Stomach (tissue), 8 donors: ENCODE measurements at regions not wholly inside any gene's neighbourhood (a gene's known extent, or its start where the extent isn't known, plus 50 kb on each side); places are given as distances from the start of the nearest gene placed in this dataset.

Source experiments
- DNase-seq, 2 donors: peaks; one replicate each; pipeline versions ENCODE4 v3.0.0 to v3.0.0-alpha.2; 2013 to 2019
- H3K27ac ChIP-seq, 5 donors: fragments of 200-600 bp in 4 of 5; sonication (generic) in 4 of 5; one replicate each; pipeline ENCODE4 v1.5.1; 2013 to 2019; ENCODE audit warnings: mild to moderate bottlenecking in 1 of 5, moderate library complexity in 1 of 5
- H3K27me3 ChIP-seq, 3 donors: fragments of 200-600 bp; sonication (generic); one replicate each; pipeline ENCODE4 v1.5.1; 2017 to 2019; ENCODE audit warnings: mixed run types in 1 of 3
- H3K36me3 ChIP-seq, 4 donors: fragments of 200-600 bp; sonication (generic); 1 replicate in 3 of 4; 2 replicates in 1 of 4; pipeline ENCODE4 v1.5.1; 2016 to 2019
- H3K4me1 ChIP-seq, 4 donors: fragments of 200-600 bp; sonication (generic); one replicate each; pipeline ENCODE4 v1.5.1; 2016 to 2019
- H3K4me3 ChIP-seq, 4 donors: fragments of 200-600 bp; sonication (generic) in 3 of 4; one replicate each; pipeline ENCODE4 v1.5.1; 2016 to 2019; ENCODE audit warnings: mild to moderate bottlenecking in 1 of 4
- H3K9me3 ChIP-seq, 4 donors: fragments of 200-600 bp; sonication (generic); one replicate each; pipeline ENCODE4 v1.5.1; 2016 to 2019
- CTCF ChIP-seq, 7 experiments: fragments of 450-650 bp in 4 of 7; fragments of 200-600 bp in 3 of 7; sonication (generic) in 3 of 7; IDR thresholded peaks; one replicate each; pipeline ENCODE4 v1.5.1; 2016 to 2019; ENCODE audit warnings: antibody characterized with exemption in 7 of 7, control low read depth in 2 of 7, mild to moderate bottlenecking in 1 of 7
- EP300 ChIP-seq: sonication (generic); formaldehyde crosslinking; IDR thresholded peaks from one replicate; pipeline ENCODE4 v1.6.1; 2017; ENCODE audit warnings: antibody characterized with exemption
- POLR2A ChIP-seq, 4 donors: fragments of 450-650 bp; IDR thresholded peaks; one replicate each; pipeline ENCODE4 v1.6.1; 2016; ENCODE audit warnings: antibody characterized with exemption in 4 of 4, control low read depth in 2 of 4, mild to moderate bottlenecking in 1 of 4, moderate library complexity in 1 of 4
- POLR2AphosphoS5 ChIP-seq, 3 donors: sonication (generic); formaldehyde crosslinking; IDR thresholded peaks; one replicate each; pipeline ENCODE4 v1.6.1; 2016; ENCODE audit warnings: antibody characterized with exemption in 3 of 3
- WGBS, 5 donors: extraction: QIAGEN DNeasy Blood & Tissue Kit in 3 of 5; methylation state at CpG; one replicate each; pipeline versions ENCODE4 v1.1.5 to v1.1.7; 2013 to 2018; 5-methylcytosine and 5-hydroxymethylcytosine counted together
- intact Hi-C: fragments of 100-400 bp; cut with DNase I; formaldehyde crosslinking; loops from one replicate; pipeline ENCODE4 v1.15.1; 2023; ENCODE audit warnings: low total_unique reads
- donor health status: healthy with polysubstance abuse.
- donor health status: Bipolar disorder and iron deficiency.
- donor health status: healthy.

GRCh38 chr18:68284236-68284780 lies 430.6 kb downstream of the TMX3 start:
- no peak for DNase-seq
- intact Hi-C loops, result no loop called here
- TF ChIP-seq EP300, result no peak
- TF ChIP-seq CTCF (IDR thresholded peaks at IDR 0.05), result no peak
- no peak for TF ChIP-seq POLR2AphosphoS5 (IDR thresholded peaks at IDR 0.05)
- no peak for TF ChIP-seq POLR2A (IDR thresholded peaks at IDR 0.05)
- H3K36me3 ChIP-seq, result no peaks in the 10 kb centered on the region
- H3K4me3 ChIP-seq, result no peak overlapping the region
- H3K9me3 ChIP-seq, result no peaks in the 10 kb centered on the region
- no peaks in the 10 kb centered on the region for H3K4me1 ChIP-seq
- WGBS, 5 donors, result 73 to 82% (median 81%) methylated on average over 5 of the region's 5 CpGs
- no peak overlapping the region for H3K27ac ChIP-seq
- H3K27me3 ChIP-seq, result no peaks in the 10 kb centered on the region

DNA sequence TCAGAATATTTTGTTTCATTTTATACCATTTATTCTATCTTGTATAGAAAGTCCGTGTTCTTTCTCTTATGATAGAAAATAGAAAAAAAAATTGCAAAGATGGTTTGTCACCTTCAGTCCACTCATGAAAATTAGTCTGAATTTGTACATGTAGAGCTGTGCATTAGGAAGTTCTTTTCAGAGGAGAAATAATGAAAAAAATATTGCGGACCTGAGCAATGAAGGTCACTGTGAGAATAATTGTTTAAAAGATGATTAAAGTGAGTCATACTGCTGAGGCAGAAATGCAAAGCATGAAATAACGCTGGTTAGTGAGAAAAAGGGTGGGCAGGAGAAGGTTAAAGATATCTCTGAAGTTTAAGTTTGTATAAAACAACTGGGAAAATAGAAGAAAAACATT lies 431.1 kb downstream of the TMX3 start:
- TF ChIP-seq EP300, result no peak
- no peak for TF ChIP-seq CTCF (IDR thresholded peaks at IDR 0.05)
- TF ChIP-seq POLR2AphosphoS5 (IDR thresholded peaks at IDR 0.05), result no peak
- no peak for TF ChIP-seq POLR2A (IDR thresholded peaks at IDR 0.05)
- Histone ChIP-seq H3K27me3 (no peaks in the 10 kb centered on the region), H3K9me3 (no peaks in the 10 kb centered on the region), H3K27ac (no peak overlapping the region), H3K4me3 (no peak overlapping the region), H3K36me3 (no peaks in the 10 kb centered on the region), H3K4me1 (no peaks in the 10 kb centered on the region)
- intact Hi-C loops, result no loop called here
- no peak for DNase-seq
- WGBS, 5 donors, result 29 to 71% (median 41%) methylated on average over 3 of the region's 3 CpGs

GRCh38 chr18:68282232-68282631 lies 432.7 kb downstream of the TMX3 start:
- Histone ChIP-seq H3K27me3 (no peaks in the 10 kb centered on the region), H3K27ac (no peak overlapping the region), H3K9me3 (no peaks in the 10 kb centered on the region), H3K36me3 (no peaks in the 10 kb centered on the region), H3K4me1 (no peaks in the 10 kb centered on the region), H3K4me3 (no peak overlapping the region)
- whole genome bisulfite sequencing, 5 donors, result 59 to 77% (median 69%) methylated on average over 2 of the region's 2 CpGs
- TF ChIP-seq POLR2A (IDR thresholded peaks at IDR 0.05) (no peak), CTCF (IDR thresholded peaks at IDR 0.05) (no peak), EP300 (no peak), POLR2AphosphoS5 (IDR thresholded peaks at IDR 0.05) (no peak)
- intact Hi-C loops, result no loop called here
- DNase-seq, result no peak

- intact Hi-C loops, result no loop called here
- Histone ChIP-seq H3K4me3 (no peak overlapping the region), H3K36me3 (no peaks in the 10 kb centered on the region), H3K27me3 (no peaks in the 10 kb centered on the region), H3K27ac (no peak overlapping the region), H3K9me3 (no peaks in the 10 kb centered on the region), H3K4me1 (no peaks in the 10 kb centered on the region)
- DNase-seq, result no peak
- TF ChIP-seq POLR2AphosphoS5 (IDR thresholded peaks at IDR 0.05), result no peak
- no peak for TF ChIP-seq CTCF (IDR thresholded peaks at IDR 0.05)
- TF ChIP-seq EP300, result no peak
- no peak for TF ChIP-seq POLR2A (IDR thresholded peaks at IDR 0.05)
- WGBS, 5 donors, result 0 to 94% (median 89%) methylated on average over 1 of the region's 1 CpG
Observed at GRCh38 chr18:68275616-68276015, 439.3 kb downstream of the TMX3 start.
